Omental fat pad (tissue), 3 donors: ENCODE measurements at regions not wholly inside any gene's neighbourhood (a gene's known extent, or its start where the extent isn't known, plus 50 kb on each side); places are given as distances from the start of the nearest gene placed in this dataset.

Experiments
- ATAC-seq: fragments of 150-250 bp; one replicate; pipeline ENCODE4 v1.9.1; 2016; ENCODE audit warnings: mild to moderate bottlenecking, moderate library complexity; ENCODE audit not compliant: low FRiP score
- DNase-seq: peaks from one replicate; pipeline ENCODE4 v3.0.0-alpha.2; 2019; ENCODE audit warnings: low spot score
- TF ChIP-seq, protein P1 (sequence below), 3 donors: fragments of 450-650 bp; IDR thresholded peaks; one replicate each; pipeline ENCODE4 v1.5.1; 2016 to 2017; ENCODE audit warnings: antibody characterized with exemption in 3 of 3, mild to moderate bottlenecking in 3 of 3, moderate library complexity in 2 of 3

DNA sequence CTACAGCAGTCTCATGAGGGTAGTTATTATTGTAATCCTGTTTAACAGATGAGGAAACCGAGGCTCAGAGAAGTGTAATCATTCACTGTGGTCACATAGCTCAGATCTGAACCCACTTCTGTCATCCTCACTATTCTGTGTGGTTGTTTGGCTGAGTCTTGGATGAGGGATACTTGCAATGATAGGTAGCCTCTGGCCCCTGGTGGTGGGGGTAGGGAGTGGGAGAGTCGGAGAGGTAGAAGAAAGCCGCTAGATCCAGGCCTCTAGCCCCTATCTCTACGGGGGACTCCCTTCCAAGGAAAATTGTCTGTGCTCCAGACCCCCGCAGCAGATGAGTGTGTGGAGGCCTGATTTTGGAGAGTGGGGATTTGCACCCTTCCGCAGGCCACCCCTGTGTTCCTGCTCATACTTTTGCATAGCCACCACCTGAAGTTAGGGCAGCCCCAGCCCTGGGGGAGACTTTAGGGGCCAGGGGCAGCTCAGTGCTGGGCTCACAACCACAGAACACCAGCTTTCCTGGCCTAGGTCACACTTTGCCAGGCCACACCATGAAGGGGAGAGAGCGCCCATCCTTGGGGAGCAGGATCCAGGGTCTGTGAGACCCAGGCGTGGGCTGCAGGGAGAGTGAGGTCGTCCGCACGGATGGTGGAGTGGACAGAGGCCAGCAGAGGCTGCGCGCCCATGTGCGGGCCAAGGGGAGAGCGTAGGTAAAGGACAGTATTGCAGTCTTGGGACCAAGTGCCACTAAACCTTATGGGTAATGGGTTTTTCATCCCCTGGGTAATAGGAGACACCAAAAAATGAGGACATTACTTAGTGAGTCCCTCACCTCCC, 148.2 kb downstream of the GLI2 start:
- DNase-seq (no peak), ATAC-seq (no peak)
- TF ChIP-seq, protein P1, sequence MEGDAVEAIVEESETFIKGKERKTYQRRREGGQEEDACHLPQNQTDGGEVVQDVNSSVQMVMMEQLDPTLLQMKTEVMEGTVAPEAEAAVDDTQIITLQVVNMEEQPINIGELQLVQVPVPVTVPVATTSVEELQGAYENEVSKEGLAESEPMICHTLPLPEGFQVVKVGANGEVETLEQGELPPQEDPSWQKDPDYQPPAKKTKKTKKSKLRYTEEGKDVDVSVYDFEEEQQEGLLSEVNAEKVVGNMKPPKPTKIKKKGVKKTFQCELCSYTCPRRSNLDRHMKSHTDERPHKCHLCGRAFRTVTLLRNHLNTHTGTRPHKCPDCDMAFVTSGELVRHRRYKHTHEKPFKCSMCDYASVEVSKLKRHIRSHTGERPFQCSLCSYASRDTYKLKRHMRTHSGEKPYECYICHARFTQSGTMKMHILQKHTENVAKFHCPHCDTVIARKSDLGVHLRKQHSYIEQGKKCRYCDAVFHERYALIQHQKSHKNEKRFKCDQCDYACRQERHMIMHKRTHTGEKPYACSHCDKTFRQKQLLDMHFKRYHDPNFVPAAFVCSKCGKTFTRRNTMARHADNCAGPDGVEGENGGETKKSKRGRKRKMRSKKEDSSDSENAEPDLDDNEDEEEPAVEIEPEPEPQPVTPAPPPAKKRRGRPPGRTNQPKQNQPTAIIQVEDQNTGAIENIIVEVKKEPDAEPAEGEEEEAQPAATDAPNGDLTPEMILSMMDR (IDR thresholded peaks at IDR 0.05) = no peak

DNA sequence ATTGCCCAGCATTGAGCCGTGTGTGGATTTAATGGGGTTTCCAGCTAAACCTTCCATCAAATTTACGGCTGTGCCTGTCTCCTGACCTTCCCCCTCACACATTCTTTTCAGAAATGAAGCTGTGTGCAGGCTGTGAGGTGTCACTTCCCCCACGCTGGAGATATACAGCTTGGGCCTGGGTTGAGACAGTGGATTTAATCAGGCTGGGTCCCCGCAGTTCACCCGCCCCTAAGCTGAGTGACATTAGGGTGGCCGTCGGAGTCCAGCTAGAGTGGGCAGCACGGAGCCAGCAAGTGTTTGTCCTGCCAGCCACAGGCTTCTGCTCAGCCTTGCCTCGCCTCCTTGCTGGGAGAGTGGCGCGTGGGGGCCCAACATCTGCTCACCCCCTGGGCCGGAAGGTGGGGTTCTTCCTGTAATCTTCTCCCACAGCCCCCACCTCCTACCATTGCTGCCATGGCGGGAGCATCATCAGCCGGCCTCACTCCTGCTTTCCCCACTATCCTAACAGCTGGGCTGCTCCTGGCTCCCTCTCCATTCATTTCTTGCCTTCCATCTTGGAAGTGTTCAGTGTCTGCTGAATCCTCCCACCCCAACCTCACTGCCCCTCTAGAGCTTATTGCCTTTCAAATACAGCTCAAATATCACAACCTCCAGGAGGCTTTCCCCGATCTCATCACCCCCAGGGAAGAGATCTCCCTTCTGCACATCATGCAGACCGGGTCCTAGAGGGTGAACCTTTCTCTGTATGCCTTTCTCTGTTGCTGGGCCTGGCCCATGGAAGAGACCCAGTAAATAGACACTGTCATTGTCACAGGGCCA, 149.0 kb downstream of the GLI2 start:
- no peak for ATAC-seq
- TF ChIP-seq, protein P1 (IDR thresholded peaks at IDR 0.05) = no peak
- no peak for DNase-seq

DNA sequence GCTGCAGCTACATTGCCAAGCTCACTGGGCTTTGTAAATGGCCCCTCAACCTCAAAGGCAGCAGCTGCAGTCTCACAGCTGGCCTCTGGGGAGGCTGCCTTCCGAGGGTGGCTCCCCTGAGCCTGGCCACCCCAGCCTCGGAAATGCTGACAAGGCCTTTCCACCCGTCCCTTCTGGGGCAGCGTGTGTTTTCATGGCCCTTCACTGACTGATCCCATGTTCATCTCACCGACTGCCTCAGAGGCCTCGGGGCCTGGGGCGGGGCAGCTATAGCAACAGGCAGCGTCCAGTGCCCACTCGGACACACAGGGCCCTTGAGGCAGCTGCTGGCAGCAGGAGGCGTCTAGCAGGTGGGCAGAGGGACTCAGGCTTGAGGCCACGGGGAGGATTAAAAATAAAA, 149.7 kb downstream of the GLI2 start:
- ATAC-seq (no peak), DNase-seq (no peak)
- TF ChIP-seq, protein P1 (IDR thresholded peaks at IDR 0.05) = no peak

DNA sequence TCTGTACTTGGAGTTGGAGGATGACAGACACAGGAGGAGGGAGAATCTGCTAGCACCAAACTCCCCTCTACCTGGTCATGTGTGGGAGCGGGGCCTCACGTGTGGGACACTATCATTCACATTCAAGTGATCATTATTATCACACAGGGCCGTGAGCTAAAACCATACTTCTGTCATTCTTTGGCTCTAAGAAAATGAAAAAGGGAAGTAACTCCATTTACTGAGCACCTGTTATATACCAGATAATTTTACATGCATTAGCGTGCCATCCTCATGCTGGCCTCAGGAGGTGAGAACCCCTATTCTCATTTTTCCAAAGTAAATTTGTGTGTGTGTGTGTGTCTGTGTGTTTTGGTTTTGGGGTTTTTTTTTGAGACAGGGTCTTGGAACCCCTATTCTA, 150.1 kb downstream of the GLI2 start:
- DNase-seq (no peak), ATAC-seq (no peak)
- TF ChIP-seq, protein P1 (IDR thresholded peaks at IDR 0.05) = no peak

DNA sequence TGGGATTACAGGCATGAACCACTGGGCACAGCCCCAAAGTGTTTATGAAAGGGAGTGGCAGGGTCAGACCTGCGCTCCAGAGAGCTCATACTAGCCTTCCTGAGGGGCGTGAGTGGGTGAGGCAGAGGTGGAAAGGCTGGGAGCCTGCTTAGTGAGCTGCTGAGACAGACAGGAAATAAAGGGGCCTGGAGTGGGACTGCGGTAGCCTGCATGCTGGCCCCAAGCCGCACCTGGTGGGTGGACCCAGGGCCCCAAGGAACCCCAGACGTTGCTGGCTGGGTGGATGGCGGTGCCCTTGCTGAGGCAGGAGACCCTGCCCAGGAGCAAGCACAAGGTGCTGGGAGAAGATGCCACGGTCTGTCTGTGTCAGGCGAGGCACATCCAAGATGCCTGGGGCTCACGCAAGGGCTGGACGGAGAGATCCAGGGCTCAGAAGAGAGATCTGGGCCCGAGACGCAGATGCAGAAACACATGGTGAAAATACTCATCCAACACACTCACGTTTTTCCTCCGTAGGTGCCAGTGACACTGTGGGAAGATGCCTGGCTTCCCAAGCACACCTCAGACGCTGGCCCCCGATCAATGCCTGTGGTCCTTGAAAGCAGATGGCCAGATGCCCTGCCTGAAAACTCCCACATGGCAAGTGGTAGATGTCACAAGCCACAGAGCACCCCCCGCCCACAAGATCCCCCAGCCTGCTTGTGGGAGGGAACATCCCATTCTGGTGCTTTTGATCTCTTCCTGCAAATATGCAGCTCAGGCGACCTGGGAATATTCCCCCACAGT, 151.1 kb downstream of the GLI2 start:
- ATAC-seq (no peak), DNase-seq (no peak)
- TF ChIP-seq, protein P1 (IDR thresholded peaks at IDR 0.05) = no peak

DNA sequence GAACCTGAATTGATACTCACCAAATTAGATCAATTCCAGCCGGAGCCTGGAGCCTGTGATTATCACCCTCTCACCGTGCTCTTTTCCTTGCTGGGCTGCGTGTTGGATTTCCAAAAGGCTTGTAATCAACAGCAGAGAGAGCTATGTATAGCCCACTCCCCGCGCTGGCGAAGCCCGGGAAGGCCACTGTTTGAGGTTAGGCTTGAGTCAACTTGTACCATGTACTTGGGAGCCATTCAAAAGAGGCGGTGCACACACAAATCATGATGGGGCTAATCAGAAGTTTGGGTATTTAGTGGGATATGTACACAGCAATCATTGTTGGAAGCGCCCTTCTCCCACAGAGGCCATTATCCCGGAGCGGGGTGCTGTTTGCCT, 151.6 kb downstream of the GLI2 start:
- TF ChIP-seq, protein P1 (IDR thresholded peaks at IDR 0.05) = no peak
- ATAC-seq (no peak), DNase-seq (no peak)
